OCI-LY3 (cell line): ENCODE measurements at regions not wholly inside any gene's neighbourhood (a gene's known extent, or its start where the extent isn't known, plus 50 kb on each side); places are given as distances from the start of the nearest gene placed in this dataset.

Experiments used
- CTCF ChIP-seq: fragments of 200-600, 300-600 bp; sonication (generic); IDR thresholded peaks from 2 replicates; pipeline ENCODE4 v1.5.1; 2014; ENCODE audit warnings: antibody characterized with exemption, low read length, low read depth
- EZH2phosphoT487 ChIP-seq: fragments of 200-600 bp; shearing (Covaris generic); IDR thresholded peaks from 2 replicates; pipeline ENCODE4 v1.6.1; 2018; ENCODE audit warnings: antibody characterized with exemption, mixed run types, low read depth

GRCh38 chr6:82597201-82597600, 233.6 kb downstream of the TPBG start:
- no peak for TF ChIP-seq CTCF
- no peak for TF ChIP-seq EZH2phosphoT487
